HK-2 (cell line): ENCODE measurements at regions not wholly inside any gene's neighbourhood (a gene's known extent, or its start where the extent isn't known, plus 50 kb on each side); places are given as distances from the start of the nearest gene placed in this dataset.

Source experiments
- DNase-seq: peaks from one replicate; pipeline ENCODE4 v3.0.0-alpha.2; 2018; ENCODE audit not compliant: unreplicated experiment

GRCh38 chr12:111110556-111110955, 190.2 kb upstream of the MYL2 start:
- no peak for DNase-seq

GRCh38 chr12:111108726-111109125, 188.3 kb upstream of the MYL2 start:
- DNase-seq: no peak

- DNase-seq: no peak
These were observed 187.2 kb upstream of the MYL2 start for GRCh38 chr12:111107392-111108178.

GRCh38 chr12:111105294-111105693, 184.9 kb upstream of the MYL2 start:
- no peak for DNase-seq

GRCh38 chr12:111103583-111103982, 183.2 kb upstream of the MYL2 start:
- no peak for DNase-seq

- DNase-seq: no peak
These were observed 181.8 kb upstream of the MYL2 start for GRCh38 chr12:111102102-111102739.

GRCh38 chr12:111101003-111101402, 180.6 kb upstream of the MYL2 start:
- no peak for DNase-seq

- no peak for DNase-seq
These were observed 180.2 kb upstream of the MYL2 start for GRCh38 chr12:111100554-111100953.

GRCh38 chr12:111100003-111100402, 179.6 kb upstream of the MYL2 start:
- no peak for DNase-seq

- DNase-seq: no peak
These were observed 178.8 kb upstream of the MYL2 start for GRCh38 chr12:111099186-111099585.

GRCh38 chr12:111094157-111095010, 174.0 kb upstream of the MYL2 start:
- DNase-seq: no peak

- no peak for DNase-seq
These were observed 173.2 kb upstream of the MYL2 start for GRCh38 chr12:111093428-111094142.

GRCh38 chr12:111091051-111091450, 170.7 kb upstream of the MYL2 start:
- no peak for DNase-seq

GRCh38 chr12:111089616-111090015, 169.2 kb upstream of the MYL2 start:
- DNase-seq: no peak

GRCh38 chr12:111088409-111088808, 168.0 kb upstream of the MYL2 start:
- no peak for DNase-seq

GRCh38 chr12:111086947-111087700, 166.7 kb upstream of the MYL2 start:
- DNase-seq: no peak

GRCh38 chr12:111085096-111085495, 164.7 kb upstream of the MYL2 start:
- no peak for DNase-seq

GRCh38 chr12:111084605-111085004, 164.2 kb upstream of the MYL2 start:
- no peak for DNase-seq

- DNase-seq: no peak
These were observed 163.8 kb upstream of the MYL2 start for GRCh38 chr12:111084158-111084557.

GRCh38 chr12:111081600-111081999, 161.2 kb upstream of the MYL2 start:
- DNase-seq: no peak

- DNase-seq: no peak
These were observed 158.4 kb upstream of the MYL2 start for GRCh38 chr12:111078731-111079130.
